Fibroblast of peridontal ligament (primary cell): ENCODE measurements at regions not wholly inside any gene's neighbourhood (a gene's known extent, or its start where the extent isn't known, plus 50 kb on each side); places are given as distances from the start of the nearest gene placed in this dataset.
A peak's percentile ranks its signal among the peaks of the same experiment; 100 is the strongest.
"Not testable (repeated sequence)": the region's sequence is repeated elsewhere in the genome, so short reads cannot be mapped to it uniquely, and the experiment has no call there.

Experiments used
- DNase-seq: peaks from one replicate; pipeline ENCODE4 v3.0.0-alpha.2; 2010; ENCODE audit errors: extremely low read depth

DNA sequence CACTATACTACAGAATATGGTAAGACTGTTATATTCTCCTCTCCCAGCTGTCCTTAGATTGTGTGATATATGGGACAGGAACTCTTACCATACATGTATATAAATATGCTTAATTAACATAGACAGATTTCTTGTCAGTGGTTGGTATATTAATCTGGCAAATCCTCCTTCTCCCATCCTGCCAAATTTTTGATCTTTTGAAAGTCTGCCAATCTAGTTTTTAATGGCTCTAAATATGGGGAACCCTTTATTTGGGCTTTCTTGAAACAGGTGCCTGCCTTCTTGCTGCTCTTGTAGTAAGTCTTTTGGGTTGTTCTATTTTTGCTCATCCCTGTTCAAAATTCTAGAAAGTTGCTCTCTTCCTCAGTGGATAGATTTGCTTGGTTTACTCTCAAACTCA lies 63.5 kb downstream of the SPATA31D1 start:
- no peak for DNase-seq

- DNase-seq = no peak
These were observed 65.9 kb downstream of the SPATA31D1 start for GRCh38 chr9:82054264-82055015.

- no peak for DNase-seq
These were observed 69.2 kb downstream of the SPATA31D1 start for GRCh38 chr9:82057805-82058204.

DNA sequence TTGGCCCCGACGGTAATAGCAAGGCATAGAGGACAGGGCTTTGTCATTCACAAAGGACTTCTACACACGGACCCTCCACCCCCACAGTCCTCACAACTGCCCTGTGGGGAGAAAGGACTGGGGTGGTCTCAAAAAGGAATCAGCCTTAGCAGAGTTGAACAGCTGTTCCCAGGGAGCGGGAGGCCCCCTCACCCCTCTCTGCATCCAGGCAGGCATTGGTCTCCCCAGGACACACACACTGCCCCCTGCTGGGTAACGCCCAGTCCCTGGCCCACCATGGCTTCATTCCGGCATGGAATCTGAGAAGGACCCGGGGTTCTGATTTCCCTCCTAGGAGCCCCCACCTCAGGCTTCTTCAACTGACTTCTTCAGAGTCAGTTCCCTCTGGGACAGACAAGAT lies 73.2 kb downstream of the SPATA31D1 start:
- DNase-seq = not testable (repeated sequence)

GRCh38 chr9:82062245-82062644 lies 73.7 kb downstream of the SPATA31D1 start:
- DNase-seq = no peak

DNA sequence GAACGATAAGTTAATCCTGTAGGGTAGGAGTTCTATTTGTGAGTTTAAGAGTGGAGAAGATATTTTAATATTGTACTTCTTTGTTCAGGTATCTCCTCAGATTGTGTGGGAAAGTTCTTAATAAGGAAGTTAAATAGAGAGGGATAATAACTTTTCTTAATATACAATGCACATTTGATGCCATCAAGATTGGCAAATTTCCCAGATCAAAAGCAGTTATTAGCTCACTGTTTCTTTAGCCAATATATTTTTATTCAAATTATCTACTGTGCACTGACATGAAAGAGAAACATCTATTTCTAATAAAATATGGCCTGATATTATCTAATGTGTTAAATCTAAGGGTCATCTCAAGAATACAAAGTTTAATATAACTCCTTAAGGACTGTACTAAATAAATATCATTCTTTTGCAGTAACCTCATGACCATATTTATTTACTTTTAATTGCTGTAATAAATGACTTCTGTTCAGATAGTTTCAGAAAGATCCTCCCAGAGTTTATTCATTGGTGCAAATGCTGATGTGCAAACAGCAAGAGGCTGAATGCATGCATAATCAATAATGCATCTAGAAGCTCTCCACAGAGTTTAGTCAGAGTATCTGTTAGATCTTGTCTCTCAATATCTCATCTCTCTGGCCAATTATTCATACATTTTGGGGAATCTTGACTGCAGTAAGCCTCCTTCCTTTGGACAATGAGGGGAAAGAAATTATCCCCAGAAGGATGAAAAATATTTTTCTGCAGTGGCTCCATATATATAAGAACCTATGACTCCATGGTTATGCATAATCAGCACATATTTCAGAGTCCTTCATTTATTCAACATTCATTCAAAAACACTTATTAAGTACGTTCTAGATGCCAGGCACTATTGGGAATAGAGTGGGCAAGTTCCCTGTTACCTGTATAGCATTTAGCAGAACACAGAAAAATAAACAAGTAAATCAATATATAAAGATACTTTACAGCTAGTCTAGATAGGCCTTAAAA lies 85.3 kb downstream of the SPATA31D1 start:
- DNase-seq = no peak

DNA sequence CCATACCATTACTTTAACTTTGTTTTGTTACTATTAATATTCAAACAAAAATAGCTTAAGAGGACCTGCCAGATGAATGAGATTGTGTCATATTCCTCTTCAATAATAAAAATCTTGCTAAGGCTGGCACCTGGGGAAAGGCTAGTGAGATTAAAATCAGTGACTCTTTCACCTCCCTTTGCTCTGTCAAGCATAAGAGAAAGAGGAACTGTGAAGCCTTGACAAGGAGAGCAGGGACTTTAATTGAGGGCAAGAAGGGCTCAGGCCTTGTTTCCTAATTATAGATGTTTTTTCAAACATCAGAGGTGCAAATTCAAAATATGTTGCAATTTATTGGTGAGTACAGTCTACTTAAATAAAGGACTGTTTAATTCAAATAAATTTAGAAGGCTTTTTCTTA lies 91.7 kb downstream of the SPATA31D1 start:
- DNase-seq = no peak

- peak; percentile 61 for DNase-seq
These were observed 92.9 kb downstream of the SPATA31D1 start for GRCh38 chr9:82081496-82081895.

DNA sequence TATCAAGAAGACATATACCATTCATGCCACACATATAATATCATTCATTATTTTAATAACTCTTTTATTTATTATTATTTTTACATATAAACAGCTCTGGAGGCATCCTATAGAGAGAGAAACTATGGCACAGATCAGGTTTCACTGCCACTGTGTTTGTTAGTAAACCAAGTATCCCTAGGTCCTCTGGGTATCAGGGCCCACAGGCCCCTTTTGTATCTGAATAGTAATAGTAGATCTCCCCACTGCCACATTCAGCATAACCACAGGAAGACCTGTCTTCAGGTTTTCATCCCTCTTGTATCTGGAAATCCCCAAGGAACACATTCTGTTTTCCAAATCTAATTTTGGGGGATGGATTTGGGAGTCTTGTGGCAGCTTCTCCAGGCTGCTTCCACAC lies 94.0 kb downstream of the SPATA31D1 start:
- DNase-seq = no peak

GRCh38 chr9:82088591-82088990 lies 100.0 kb downstream of the SPATA31D1 start:
- DNase-seq = no peak

- no peak for DNase-seq
These were observed 101.5 kb downstream of the SPATA31D1 start for GRCh38 chr9:82090046-82090445.

- no peak for DNase-seq
These were observed 102.5 kb downstream of the SPATA31D1 start for GRCh38 chr9:82091100-82091499.

DNA sequence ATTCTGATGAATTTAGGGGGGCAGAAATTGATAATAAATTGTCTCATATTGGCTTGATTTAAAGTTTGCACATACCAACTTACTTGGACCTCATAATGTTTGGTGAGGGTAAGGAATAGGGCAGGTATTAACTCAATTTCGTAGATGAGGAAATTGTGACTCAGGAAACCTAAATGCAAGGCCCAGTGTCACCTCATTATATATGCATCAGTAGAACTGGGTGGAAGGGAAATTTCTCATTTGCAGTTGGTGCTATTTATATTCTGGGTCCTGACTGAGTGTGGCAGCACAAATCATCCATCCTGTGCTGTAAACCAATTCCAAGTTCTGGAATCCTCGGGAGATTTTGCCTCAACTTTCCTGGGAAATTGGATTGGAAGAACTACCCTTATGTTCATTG lies 103.0 kb downstream of the SPATA31D1 start:
- no peak for DNase-seq

DNA sequence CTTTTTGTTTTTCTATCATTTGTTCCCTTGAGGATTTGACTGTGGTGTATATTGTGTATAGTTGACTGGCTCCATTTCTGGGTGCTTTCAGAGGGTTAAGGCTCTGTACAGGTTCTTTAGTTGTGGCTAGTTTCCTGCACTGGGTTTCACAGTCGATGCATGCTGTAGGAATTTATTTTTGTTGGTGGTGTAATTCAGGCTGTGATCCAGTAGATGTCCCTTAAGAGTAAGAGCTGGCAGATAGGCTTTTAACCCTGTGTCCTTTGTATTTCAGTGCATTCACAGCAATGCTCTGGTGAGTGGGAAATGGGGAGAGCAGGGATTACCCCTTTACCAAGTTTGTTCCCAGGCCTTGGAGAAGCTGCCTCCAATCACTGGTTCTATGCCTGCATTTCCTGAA lies 112.9 kb downstream of the SPATA31D1 start:
- DNase-seq = no peak

- no peak for DNase-seq
These were observed 115.7 kb downstream of the SPATA31D1 start for GRCh38 chr9:82104252-82104651.

GRCh38 chr9:82105729-82106128 lies 117.2 kb downstream of the SPATA31D1 start:
- no peak for DNase-seq

DNA sequence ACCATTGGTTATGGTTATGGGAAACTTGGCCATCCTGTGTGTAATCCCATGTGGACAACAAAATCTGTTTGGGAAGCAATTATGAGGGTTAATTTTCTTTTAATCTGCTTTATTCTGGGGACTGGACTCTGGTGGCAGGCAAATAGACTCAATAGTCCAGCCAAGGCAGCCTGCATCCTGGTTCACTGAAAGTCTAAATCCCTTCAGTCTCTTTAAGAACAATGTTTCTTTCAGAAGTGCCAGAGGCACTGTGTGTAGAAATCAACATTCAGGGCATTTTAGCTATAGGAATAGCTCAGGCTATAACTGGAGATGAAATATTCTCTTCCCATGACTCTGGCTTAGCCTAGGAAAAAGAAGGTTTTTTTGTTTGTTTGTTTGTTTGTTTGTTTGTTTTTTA lies 118.0 kb downstream of the SPATA31D1 start:
- DNase-seq = no peak

DNA sequence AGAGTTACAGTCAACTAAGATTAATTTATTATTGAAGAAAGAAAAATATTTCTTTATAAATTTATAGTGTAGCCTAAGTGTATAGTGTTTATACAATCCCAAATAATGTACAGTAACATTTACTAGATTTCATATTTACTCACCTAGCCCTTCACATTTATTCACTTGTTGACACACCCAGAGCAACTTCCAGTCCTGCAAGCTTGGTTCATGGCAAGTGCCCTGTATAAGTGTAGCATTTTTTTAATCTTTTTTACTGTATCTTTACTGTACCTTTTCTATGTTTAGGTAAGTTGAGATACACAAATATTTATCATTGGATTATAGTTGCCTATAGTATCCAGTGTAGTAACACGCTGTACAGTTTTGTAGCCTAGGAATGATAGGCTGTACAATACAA lies 119.9 kb downstream of the SPATA31D1 start:
- DNase-seq = no peak

DNA sequence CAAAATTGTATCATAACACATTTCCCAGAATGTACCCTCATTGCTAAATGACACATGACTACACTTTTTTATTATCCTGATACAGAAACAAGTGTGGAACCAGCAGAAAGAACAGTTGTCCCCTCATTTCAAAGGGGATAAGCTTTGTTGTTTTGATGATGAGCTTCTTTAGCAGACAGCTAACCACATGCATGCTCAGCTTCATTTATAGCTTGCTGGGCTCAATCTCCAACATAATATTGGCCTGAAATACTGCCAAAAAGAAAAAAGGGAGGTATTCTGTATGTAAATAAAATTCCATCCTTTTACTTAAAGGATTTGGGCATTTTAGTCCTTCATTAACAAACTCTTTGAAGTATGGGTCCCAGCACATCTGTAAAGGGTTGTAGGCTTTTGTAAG lies 120.4 kb downstream of the SPATA31D1 start:
- DNase-seq = peak; percentile 43

DNA sequence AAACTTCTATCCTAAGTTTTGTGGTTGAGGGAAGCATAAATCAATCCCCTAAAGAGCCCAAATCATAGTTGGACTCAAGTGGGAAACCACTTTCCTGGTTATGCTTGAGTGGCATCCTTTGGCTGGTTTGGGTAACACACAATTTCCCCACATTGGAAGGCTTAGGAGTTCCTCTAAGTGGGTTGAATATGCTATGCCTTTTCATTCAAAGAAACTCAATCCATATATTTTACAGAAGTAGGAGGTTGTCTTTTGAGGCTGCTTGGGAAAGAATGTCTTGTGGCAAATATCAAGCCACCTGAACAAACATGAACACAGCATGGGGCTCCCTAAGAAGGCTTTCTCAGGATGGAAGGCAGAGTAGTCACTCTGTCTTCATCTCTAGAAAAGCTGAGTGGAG lies 121.1 kb downstream of the SPATA31D1 start:
- DNase-seq = peak; percentile 97

DNA sequence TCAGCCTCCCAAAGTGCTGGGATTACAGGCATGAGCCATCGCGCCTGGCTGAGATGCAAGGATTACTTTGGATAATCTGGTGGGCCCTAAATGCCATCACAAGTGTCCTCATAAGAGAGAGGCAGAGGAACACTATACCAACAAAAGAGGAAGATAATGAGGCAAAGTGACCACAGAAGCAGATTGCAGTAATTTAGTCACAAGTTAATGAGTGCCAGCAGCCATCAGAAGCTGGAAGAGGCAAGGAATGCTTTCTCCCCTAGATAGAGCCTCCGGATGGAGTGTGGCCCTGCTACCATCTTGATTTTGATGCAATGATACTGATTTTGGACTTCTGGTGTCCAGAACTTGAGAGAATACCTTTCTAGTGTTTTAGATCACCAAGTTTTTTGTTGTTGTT lies 122.3 kb downstream of the SPATA31D1 start:
- DNase-seq = no peak

- DNase-seq = no peak
These were observed 126.8 kb downstream of the SPATA31D1 start for GRCh38 chr9:82115331-82115730.

- no peak for DNase-seq
These were observed 127.3 kb downstream of the SPATA31D1 start for GRCh38 chr9:82115900-82116299.
